ENCODE measurements at regions not wholly inside any gene's neighbourhood (a gene's known extent, or its start where the extent isn't known, plus 50 kb on each side); places are given as distances from the start of the nearest gene placed in this dataset.
"Not testable (repeated sequence)": the region's sequence is repeated elsewhere in the genome, so short reads cannot be mapped to it uniquely, and the experiment has no call there.

DNA sequence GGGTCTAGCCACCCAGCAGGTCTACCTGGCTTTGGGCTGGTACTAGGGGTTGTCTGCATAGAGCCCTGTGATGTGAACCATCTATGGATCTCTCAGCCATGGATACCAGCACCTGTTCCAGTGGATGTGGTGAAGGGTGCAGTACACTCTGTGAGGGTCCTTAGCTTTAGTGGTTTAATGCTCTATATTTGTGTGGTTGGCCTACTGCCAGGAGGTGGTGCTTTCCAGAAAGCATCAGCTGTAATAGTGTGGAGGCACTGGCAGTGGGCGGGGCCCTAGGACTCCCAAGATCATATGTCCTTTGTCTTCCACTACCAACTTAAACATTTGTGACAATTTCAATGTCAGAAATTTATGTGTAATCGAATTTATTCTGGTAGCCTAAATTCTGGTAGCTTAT lies 1065.1 kb downstream of the RPIA start:
- not testable (repeated sequence) for FAIRE-seq; DNase-seq (ENCODE audit: insufficient read length, low spot score)

DNA sequence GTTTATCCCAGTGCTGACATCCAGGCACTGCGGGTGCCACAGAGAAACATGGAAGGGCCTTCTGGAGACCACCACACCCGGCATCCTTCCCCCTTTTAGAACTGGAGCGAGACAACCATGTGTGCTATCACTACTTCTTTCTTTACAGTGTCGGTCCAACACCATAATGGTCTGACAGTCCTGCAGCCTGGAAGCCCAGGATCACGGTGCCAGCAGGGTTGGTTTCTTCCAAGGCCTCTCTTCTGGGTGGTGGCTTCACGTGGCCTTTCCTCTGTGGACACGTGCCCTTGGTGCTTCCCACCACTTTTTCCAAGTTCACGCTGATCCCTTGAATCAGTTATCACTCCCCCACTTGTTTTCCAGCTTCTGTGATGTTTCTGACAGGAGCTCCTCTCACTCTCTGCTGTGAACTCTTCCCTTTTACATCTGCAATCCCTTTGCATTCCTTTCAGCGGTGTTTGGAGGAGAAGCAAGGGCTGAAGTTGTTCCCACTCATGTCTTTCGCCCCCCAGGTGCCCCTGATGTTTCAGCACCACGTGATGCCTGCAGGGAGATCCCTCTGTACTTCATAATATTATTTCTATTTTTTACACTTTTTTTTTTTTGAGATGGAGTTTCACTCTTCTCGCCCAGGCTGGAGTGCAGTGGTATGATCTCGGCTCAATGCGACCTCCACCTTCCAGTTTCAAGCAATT lies 1067.0 kb downstream of the RPIA start:
- not testable (repeated sequence) for DNase-seq (ENCODE audit: insufficient read length, low spot score)

GRCh38 chr2:89760762-89761161 lies 1069.3 kb downstream of the RPIA start:
- FAIRE-seq; DNase-seq (ENCODE audit: insufficient read length, low spot score): not testable (repeated sequence)

More for the DNA sequence above, 1067.0 kb downstream of the RPIA start:
- not testable (repeated sequence) for FAIRE-seq

DNA sequence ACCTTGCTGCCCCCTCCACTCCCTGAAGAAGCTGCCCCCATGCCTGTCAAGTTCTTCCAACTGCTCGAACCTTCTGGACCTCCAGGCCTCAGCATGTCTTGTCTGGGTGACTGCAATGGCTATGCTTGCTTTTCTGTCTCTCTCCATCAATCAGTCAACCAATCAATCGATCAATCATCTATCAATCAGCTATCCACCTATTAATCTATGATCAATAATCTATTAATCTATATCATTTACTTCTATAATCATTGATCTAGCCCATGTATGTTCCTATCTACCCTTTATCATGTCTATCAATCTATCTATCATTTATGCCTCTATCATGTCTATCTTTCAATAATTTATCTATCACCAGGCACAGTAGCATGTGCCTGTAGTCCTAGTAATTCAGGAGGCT lies 1069.7 kb downstream of the RPIA start:
- not testable (repeated sequence) for FAIRE-seq; DNase-seq (ENCODE audit: insufficient read length, low spot score)

DNA sequence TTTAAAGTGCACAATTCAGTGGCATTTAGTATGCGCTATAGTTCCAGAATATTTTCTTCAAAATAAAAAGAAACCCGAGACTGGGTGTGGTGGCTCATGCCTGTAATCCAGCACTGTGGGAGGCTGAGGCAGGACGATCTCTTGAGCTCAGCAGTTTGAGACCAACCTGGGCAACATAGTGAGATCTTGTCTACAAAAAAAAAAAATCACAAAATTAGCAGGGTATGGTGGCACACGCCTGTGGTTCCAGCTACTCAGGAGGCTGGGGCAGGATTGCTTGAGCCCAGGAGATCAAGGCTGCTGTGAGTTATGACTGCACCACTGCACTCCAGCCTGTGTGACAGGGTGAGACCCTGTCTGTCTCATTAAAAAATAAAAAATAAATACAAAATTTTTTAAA lies 1070.4 kb downstream of the RPIA start:
- FAIRE-seq; DNase-seq (ENCODE audit: insufficient read length, low spot score): not testable (repeated sequence)

DNA sequence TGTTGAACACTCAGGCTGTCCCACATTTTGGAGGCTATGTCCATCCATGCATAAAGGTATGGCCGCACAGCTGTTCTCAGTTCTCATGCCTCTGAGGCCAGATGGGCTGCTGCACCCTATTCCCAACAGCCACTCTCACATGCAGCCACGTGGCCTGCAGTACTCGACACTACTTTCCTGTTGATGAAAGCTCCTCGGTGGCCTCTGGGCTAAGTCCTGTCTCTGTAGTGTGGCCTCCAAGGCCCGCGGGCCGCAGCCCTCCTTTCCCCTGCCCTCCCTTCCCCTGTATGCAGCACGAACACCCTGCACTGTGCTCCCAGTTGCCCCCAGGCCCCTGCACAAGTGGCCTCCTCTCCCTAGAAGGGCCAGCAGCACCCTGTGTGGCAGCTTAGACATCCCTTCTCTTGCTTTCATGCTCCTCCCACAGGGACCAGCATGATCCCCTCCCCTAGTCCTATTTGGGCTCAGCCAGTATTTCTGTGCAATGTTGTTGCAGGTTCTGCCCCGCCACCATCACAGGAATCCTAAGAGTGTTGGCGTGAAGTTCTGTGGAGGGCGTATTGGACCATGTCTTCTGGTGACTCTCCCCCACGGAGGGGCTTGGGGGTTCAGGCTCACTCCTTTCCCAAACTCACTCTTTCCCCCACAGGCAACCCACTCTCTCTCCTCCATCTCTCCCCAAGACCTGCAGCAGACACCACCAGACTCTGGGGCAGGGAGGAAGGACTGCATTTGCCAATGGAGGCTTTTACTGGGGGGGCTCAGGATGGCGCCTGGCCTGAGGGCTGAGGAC lies 1071.2 kb downstream of the RPIA start:
- not testable (repeated sequence) for FAIRE-seq; DNase-seq (ENCODE audit: insufficient read length, low spot score)

GRCh38 chr2:89763254-89763580 lies 1071.7 kb downstream of the RPIA start:
- no peak for FAIRE-seq
- TF ChIP-seq POLR2A (IDR thresholded peaks at IDR 0.05; ENCODE audit: low read depth, low read length): no peak
- no peak for DNase-seq (ENCODE audit: insufficient read length, low spot score)

DNA sequence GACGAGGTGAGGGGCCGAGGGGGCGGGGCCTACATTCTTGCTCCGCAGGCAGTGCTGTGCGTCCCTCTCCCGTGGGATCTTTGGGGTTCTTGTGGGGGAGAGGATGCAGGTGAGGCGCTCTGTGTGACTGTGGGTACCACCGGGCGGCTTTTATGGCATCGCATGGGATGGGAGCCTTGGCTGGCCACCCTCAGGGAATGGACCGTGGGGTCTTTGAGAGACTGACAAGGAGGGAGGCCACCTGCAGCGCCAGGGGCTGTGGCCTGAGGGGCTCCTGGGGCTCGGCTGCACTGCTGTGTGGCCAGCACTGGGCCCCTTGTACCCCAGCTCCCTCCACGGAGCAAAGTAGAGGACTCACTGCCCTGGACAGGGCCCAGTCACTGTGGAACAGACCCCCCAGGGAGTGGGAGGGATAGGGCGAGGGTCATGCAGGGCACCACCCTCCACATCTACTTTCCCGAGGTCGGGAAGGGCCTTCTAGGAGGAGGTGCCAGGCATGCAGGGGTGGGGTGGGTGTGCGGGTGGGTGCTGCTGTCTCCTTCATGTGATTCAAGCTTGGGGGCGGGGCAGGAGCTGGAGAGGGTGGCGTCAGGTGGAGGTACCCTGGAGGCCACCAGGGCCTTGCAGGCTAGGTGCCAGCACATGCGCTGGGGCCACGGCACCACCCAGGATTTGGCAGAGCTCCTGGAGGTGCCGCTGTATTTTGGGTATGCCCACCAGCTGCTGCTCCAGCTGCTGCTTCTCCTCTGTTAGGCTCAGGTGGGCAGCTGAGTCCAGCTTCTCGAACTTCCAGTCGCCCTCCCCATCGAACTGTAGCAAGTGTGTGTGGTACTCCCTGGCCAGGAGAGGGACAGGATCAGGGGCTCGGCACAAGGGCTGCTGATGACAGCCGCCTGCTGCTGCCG lies 1072.4 kb downstream of the RPIA start:
- no peak for TF ChIP-seq POLR2A (IDR thresholded peaks at IDR 0.05; ENCODE audit: low read depth, low read length)
- DNase-seq (ENCODE audit: insufficient read length, low spot score) (no peak), FAIRE-seq (no peak)

GRCh38 chr2:89764571-89765360 lies 1073.3 kb downstream of the RPIA start:
- FAIRE-seq; DNase-seq (ENCODE audit: insufficient read length, low spot score): not testable (repeated sequence)

DNA sequence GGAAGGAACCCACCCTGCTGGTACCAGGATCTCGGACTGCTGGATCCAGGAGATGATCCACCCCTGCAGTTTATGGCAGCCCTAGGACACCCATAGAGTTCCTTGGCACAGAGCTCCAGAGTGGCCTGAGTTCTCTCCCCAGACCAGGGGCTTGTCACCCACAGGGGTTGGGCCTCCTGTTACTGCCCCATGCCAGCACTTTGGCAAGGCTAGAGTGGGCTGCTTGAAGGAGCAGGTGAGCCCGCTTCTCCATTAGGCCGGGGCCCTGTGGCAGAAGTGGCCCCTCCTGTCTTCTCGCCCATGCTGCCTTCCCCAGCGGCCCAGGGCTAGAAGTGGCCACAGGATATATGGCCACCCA lies 1073.9 kb downstream of the RPIA start:
- FAIRE-seq; DNase-seq (ENCODE audit: insufficient read length, low spot score): not testable (repeated sequence)

- not testable (repeated sequence) for FAIRE-seq; DNase-seq (ENCODE audit: insufficient read length, low spot score)
These were observed 1074.9 kb downstream of the RPIA start for GRCh38 chr2:89766141-89766990.

DNA sequence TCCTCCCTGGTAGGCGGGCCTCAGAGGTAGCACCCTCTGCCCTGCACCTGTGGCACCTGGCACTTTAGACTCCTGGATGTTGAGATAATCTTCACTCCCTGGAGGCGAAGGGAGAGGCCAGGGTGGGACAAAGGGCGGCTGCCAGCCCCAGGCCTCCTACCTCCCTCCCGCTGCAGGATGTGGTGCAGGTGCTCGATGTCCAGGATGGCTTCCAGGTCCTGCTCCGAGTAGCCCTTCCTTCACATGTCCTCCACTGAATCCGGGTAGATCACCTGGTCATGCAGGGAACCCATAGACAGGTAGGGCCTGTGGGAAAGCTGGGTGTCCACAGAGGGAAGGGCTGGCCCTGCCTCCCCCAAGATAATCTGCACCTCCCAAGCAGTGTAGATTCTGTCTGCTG lies 1075.6 kb downstream of the RPIA start:
- not testable (repeated sequence) for DNase-seq (ENCODE audit: insufficient read length, low spot score); FAIRE-seq

Data from H54 (cell line).